HEK293 (cell line): ENCODE measurements at regions not wholly inside any gene's neighbourhood (a gene's known extent, or its start where the extent isn't known, plus 50 kb on each side); places are given as distances from the start of the nearest gene placed in this dataset.

Experiments
- CTCF ChIA-PET: fragments of 350-600 bp; formaldehyde crosslinking; extraction: SDS; loops from one replicate; lab custom pipeline; 2021; ENCODE audit warnings: antibody characterized with exemption; lab: Yijun Ruan, JAX
- POLR2A ChIA-PET: fragments of 300-600 bp; formaldehyde crosslinking; extraction: SDS; loops from one replicate; lab custom pipeline; 2020; ENCODE audit warnings: antibody characterized with exemption, inconsistent platforms; lab: Yijun Ruan, JAX
- H3K27ac ChIP-seq: fragments of 200-500 bp; sonication (Bioruptor generic); 2 replicates; pipeline ENCODE4 v1.5.1; 2014; ENCODE audit warnings: low read depth, low read length, control low read depth, inconsistent platforms; ENCODE audit errors: extremely low read depth
- H3K36me3 ChIP-seq, 2 experiments: fragments of 200-500 bp in 1 of 2; sonication (Bioruptor generic) in 1 of 2; 1 replicate in 1 of 2; 2 replicates in 1 of 2; pipeline ENCODE4 v1.5.1; 2014 to 2017; ENCODE audit warnings: inconsistent platforms in 2 of 2, low read length in 2 of 2; ENCODE audit not compliant: control insufficient read depth in 2 of 2, insufficient read depth in 1 of 2
- H3K4me1 ChIP-seq: fragments of 200-500 bp; sonication (Bioruptor generic); 2 replicates; pipeline ENCODE4 v1.5.1; 2014; ENCODE audit warnings: mild to moderate bottlenecking, low read length, inconsistent platforms; ENCODE audit not compliant: control insufficient read depth, insufficient read depth
- H3K4me3 ChIP-seq: 2 replicates; pipeline ENCODE4 v1.5.1; 2011; ENCODE audit warnings: low read depth, mild to moderate bottlenecking, control low read depth, low read length, moderate library complexity
- H3K9me3 ChIP-seq: fragments of 200-500 bp; sonication (Bioruptor generic); 2 replicates; pipeline ENCODE4 v1.5.1; 2014; ENCODE audit warnings: low read depth, low read length, inconsistent platforms; ENCODE audit not compliant: control insufficient read depth, insufficient read depth
- EGR2 ChIP-seq: fragments of 450-650 bp; formaldehyde crosslinking; IDR thresholded peaks from 2 replicates; pipeline ENCODE4 v1.5.1; 2016; ENCODE audit warnings: low read depth, missing biosample characterization, missing genetic modification characterization
- GFI1B ChIP-seq: fragments of 450-650 bp; formaldehyde crosslinking; IDR thresholded peaks from 2 replicates; pipeline ENCODE4 v1.5.1; 2016; ENCODE audit warnings: missing biosample characterization, missing genetic modification characterization
- GLI4 ChIP-seq: fragments of 450-650 bp; formaldehyde crosslinking; IDR thresholded peaks from 2 replicates; pipeline ENCODE4 v1.5.1; 2016; ENCODE audit warnings: missing biosample characterization, missing genetic modification characterization
- GLIS2 ChIP-seq: fragments of 450-650 bp; formaldehyde crosslinking; IDR thresholded peaks from 2 replicates; pipeline ENCODE4 v1.5.1; 2016; ENCODE audit warnings: missing biosample characterization, missing genetic modification characterization
- HOXA7 ChIP-seq: sonication (generic); formaldehyde crosslinking; IDR thresholded peaks from 2 replicates; pipeline ENCODE4 v1.8.1; 2022; ENCODE audit warnings: missing genetic modification reagents, borderline replicate concordance
- OSR2 ChIP-seq: fragments of 450-650 bp; formaldehyde crosslinking; IDR thresholded peaks from 2 replicates; pipeline ENCODE4 v1.5.1; 2016; ENCODE audit warnings: missing biosample characterization, missing genetic modification characterization
- OVOL3 ChIP-seq: fragments of 450-650 bp; formaldehyde crosslinking; IDR thresholded peaks from 2 replicates; pipeline ENCODE4 v1.5.1; 2016; ENCODE audit warnings: missing biosample characterization, missing genetic modification characterization
- PRDM1 ChIP-seq: fragments of 450-650 bp; formaldehyde crosslinking; IDR thresholded peaks from 2 replicates; pipeline ENCODE4; 2016; ENCODE audit warnings: missing biosample characterization, missing genetic modification characterization
- REPIN1 ChIP-seq: fragments of 450-650 bp; formaldehyde crosslinking; IDR thresholded peaks from 2 replicates; pipeline ENCODE4 v1.5.1; 2017; ENCODE audit warnings: missing biosample characterization, missing genetic modification characterization, low read depth
- SP2 ChIP-seq: fragments of 450-650 bp; formaldehyde crosslinking; IDR thresholded peaks from 2 replicates; pipeline ENCODE4 v1.5.1; 2016; ENCODE audit warnings: missing biosample characterization, missing genetic modification characterization
- WT1 ChIP-seq: fragments of 450-650 bp; formaldehyde crosslinking; IDR thresholded peaks from 2 replicates; pipeline ENCODE4 v1.5.1; 2016; ENCODE audit warnings: missing biosample characterization, missing genetic modification characterization
- ZBTB10 ChIP-seq: fragments of 450-650 bp; formaldehyde crosslinking; IDR thresholded peaks from 2 replicates; pipeline ENCODE4 v1.5.1; 2016; ENCODE audit warnings: missing biosample characterization, missing genetic modification characterization
- ZFP69B ChIP-seq: fragments of 450-650 bp; formaldehyde crosslinking; IDR thresholded peaks from 2 replicates; pipeline ENCODE4 v1.5.1; 2016; ENCODE audit warnings: missing biosample characterization, missing genetic modification characterization
- ZNF132 ChIP-seq: fragments of 450-650 bp; formaldehyde crosslinking; IDR thresholded peaks from 2 replicates; pipeline ENCODE4 v1.5.1; 2017; ENCODE audit warnings: missing biosample characterization, missing genetic modification characterization, borderline replicate concordance
- ZNF16 ChIP-seq: fragments of 450-650 bp; formaldehyde crosslinking; IDR thresholded peaks from 2 replicates; pipeline ENCODE4 v1.5.1; 2016; ENCODE audit warnings: low read depth, missing biosample characterization, missing genetic modification characterization
- ZNF23 ChIP-seq: fragments of 450-650 bp; formaldehyde crosslinking; IDR thresholded peaks from 2 replicates; pipeline ENCODE4 v1.5.1; 2016; ENCODE audit warnings: missing biosample characterization, missing genetic modification characterization, borderline replicate concordance
- ZNF248 ChIP-seq: fragments of 450-650 bp; formaldehyde crosslinking; IDR thresholded peaks from 2 replicates; pipeline ENCODE4 v1.5.1; 2017; ENCODE audit warnings: missing biosample characterization, missing genetic modification characterization
- ZNF280C ChIP-seq: fragments of 450-650 bp; formaldehyde crosslinking; IDR thresholded peaks from 2 replicates; pipeline ENCODE4 v1.5.1; 2016; ENCODE audit warnings: missing biosample characterization, missing genetic modification characterization
- ZNF292 ChIP-seq: fragments of 450-650 bp; formaldehyde crosslinking; IDR thresholded peaks from 2 replicates; pipeline ENCODE4 v1.5.1; 2016; ENCODE audit warnings: low read depth, missing biosample characterization, missing genetic modification characterization, borderline replicate concordance
- ZNF354C ChIP-seq: fragments of 450-650 bp; formaldehyde crosslinking; IDR thresholded peaks from 2 replicates; pipeline ENCODE4 v1.5.1; 2016; ENCODE audit warnings: missing biosample characterization, missing genetic modification characterization, low read depth, borderline replicate concordance
- ZNF473 ChIP-seq: fragments of 450-650 bp; formaldehyde crosslinking; IDR thresholded peaks from 2 replicates; pipeline ENCODE4 v1.5.1; 2017; ENCODE audit warnings: missing biosample characterization, missing genetic modification characterization
- ZNF514 ChIP-seq: fragments of 450-650 bp; formaldehyde crosslinking; IDR thresholded peaks from 2 replicates; pipeline ENCODE4 v1.5.1; 2016; ENCODE audit warnings: missing biosample characterization, missing genetic modification characterization
- ZNF530 ChIP-seq: fragments of 450-650 bp; formaldehyde crosslinking; IDR thresholded peaks from 2 replicates; pipeline ENCODE4 v1.5.1; 2016; ENCODE audit warnings: low read depth, missing biosample characterization, missing genetic modification characterization
- ZNF654 ChIP-seq: fragments of 450-650 bp; formaldehyde crosslinking; IDR thresholded peaks from 2 replicates; pipeline ENCODE4 v1.5.1; 2016; ENCODE audit warnings: low read depth, missing biosample characterization, missing genetic modification characterization
- ZSCAN30 ChIP-seq: fragments of 450-650 bp; IDR thresholded peaks from 2 replicates; pipeline ENCODE4 v1.5.1; 2018; ENCODE audit warnings: missing biosample characterization, mild to moderate bottlenecking, missing genetic modification characterization, moderate library complexity
- ZSCAN5A ChIP-seq: fragments of 450-650 bp; formaldehyde crosslinking; IDR thresholded peaks from 2 replicates; pipeline ENCODE4 v1.5.1; 2016; ENCODE audit warnings: missing biosample characterization, missing genetic modification characterization
- ZXDB ChIP-seq: fragments of 450-650 bp; formaldehyde crosslinking; IDR thresholded peaks from 2 replicates; pipeline ENCODE4 v1.5.1; 2016; ENCODE audit warnings: missing biosample characterization, missing genetic modification characterization
- TF ChIP-seq, protein P1 (sequence below): fragments of 450-650 bp; formaldehyde crosslinking; IDR thresholded peaks from 2 replicates; pipeline ENCODE4 v1.5.1; 2017; ENCODE audit warnings: missing biosample characterization, missing genetic modification characterization

GRCh38 chrX:4642114-4642513 lies 928.7 kb upstream of the PRKX start:
- CTCF ChIA-PET, result interaction anchor here (0.7 kb wide), 2 partner anchors 107 to 611 kb away, joined by 3 read pairs; no protein-coding TSS in a partner anchor

DNA sequence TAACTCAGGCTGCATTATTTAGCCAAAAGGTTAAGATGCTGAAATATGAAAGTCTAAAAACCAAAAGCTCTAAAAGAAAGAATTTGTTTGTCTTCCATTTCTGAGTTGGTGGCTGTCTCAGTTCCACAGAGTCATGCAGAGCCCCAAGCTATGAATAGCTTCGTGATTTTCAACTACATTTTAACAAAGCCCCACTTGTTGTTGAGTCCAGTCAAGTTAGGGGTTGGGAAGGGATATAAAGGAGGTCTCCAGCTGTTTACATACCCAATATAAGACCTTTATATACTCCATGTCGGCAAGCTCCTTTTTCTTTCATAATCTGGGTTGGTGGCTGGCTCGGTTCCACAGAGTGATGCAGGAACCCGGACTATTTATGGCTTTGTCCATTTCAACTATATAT lies 924.6 kb upstream of the PRKX start:
- Histone ChIP-seq H3K4me3 (no peak overlapping the region), H3K4me1 (no peaks in the 10 kb centered on the region), H3K36me3 (no peaks in the 10 kb centered on the region), H3K9me3 (no peaks in the 10 kb centered on the region), H3K27ac (no peak overlapping the region)
- ChIA-PET CTCF (no interaction called here), POLR2A (no interaction called here)
- TF ChIP-seq OSR2 (tag by site-specific recombination) (no peak), REPIN1 (tag by site-specific recombination) (no peak), ZNF530 (tag by site-specific recombination) (no peak), PRDM1 (tag by site-specific recombination) (no peak), ZBTB10 (tag by site-specific recombination) (no peak), HOXA7 (no peak), ZNF514 (tag by site-specific recombination) (no peak), OVOL3 (tag by site-specific recombination) (no peak), ZNF473 (tag by site-specific recombination) (no peak), GLIS2 (tag by site-specific recombination) (no peak), ZNF654 (no peak)
- TF ChIP-seq, protein P1, sequence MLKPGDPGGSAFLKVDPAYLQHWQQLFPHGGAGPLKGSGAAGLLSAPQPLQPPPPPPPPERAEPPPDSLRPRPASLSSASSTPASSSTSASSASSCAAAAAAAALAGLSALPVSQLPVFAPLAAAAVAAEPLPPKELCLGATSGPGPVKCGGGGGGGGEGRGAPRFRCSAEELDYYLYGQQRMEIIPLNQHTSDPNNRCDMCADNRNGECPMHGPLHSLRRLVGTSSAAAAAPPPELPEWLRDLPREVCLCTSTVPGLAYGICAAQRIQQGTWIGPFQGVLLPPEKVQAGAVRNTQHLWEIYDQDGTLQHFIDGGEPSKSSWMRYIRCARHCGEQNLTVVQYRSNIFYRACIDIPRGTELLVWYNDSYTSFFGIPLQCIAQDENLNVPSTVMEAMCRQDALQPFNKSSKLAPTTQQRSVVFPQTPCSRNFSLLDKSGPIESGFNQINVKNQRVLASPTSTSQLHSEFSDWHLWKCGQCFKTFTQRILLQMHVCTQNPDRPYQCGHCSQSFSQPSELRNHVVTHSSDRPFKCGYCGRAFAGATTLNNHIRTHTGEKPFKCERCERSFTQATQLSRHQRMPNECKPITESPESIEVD (tag by site-specific recombination), result no peak

More at GRCh38 chrX:4642114-4642513, 928.7 kb upstream of the PRKX start:
- Histone ChIP-seq H3K36me3 (no peaks in the 10 kb centered on the region), H3K9me3 (no peaks in the 10 kb centered on the region), H3K4me1 (no peaks in the 10 kb centered on the region), H3K4me3 (no peak overlapping the region), H3K27ac (no peak overlapping the region)
- POLR2A ChIA-PET, result interaction anchor here (0.7 kb wide), 1 partner anchor 25 kb away, joined by 5 read pairs; no protein-coding TSS in a partner anchor
- TF ChIP-seq WT1 (tag by site-specific recombination) (no peak), GFI1B (no peak), ZNF280C (tag by site-specific recombination) (no peak), ZNF16 (no peak), ZNF292 (tag by site-specific recombination) (no peak), GLI4 (no peak), ZNF248 (tag by site-specific recombination) (no peak), ZNF354C (tag by site-specific recombination) (no peak), ZFP69B (tag by site-specific recombination) (no peak), SP2 (tag by site-specific recombination) (no peak), ZSCAN5A (tag by site-specific recombination) (no peak), PRDM1 (tag by site-specific recombination) (no peak), ZXDB (no peak), ZNF23 (tag by site-specific recombination) (no peak), ZSCAN30 (tag by site-specific recombination) (no peak), EGR2 (tag by site-specific recombination) (no peak), ZNF132 (tag by site-specific recombination) (no peak)
- TF ChIP-seq, protein P1 (tag by site-specific recombination), result no peak
